OCI-LY1 (cell line): ENCODE measurements at regions not wholly inside any gene's neighbourhood (a gene's known extent, or its start where the extent isn't known, plus 50 kb on each side); places are given as distances from the start of the nearest gene placed in this dataset.

ENCODE experiments used
- EZH2 ChIP-seq: fragments of 200-600 bp; sonication (generic), shearing (Covaris generic); IDR thresholded peaks from 2 replicates; pipeline ENCODE4 v1.8.0; 2017; ENCODE audit warnings: borderline replicate concordance, mixed run types, mild to moderate bottlenecking, antibody characterized with exemption, low read length, moderate library complexity, mixed read lengths
- TF ChIP-seq, protein P1 (sequence below): fragments of 200-600 bp; sonication (generic), shearing (Covaris generic); IDR thresholded peaks from 2 replicates; pipeline ENCODE4 v1.5.1; 2017; ENCODE audit warnings: mild to moderate bottlenecking, antibody characterized with exemption, low read length, moderate library complexity, mixed read lengths

DNA sequence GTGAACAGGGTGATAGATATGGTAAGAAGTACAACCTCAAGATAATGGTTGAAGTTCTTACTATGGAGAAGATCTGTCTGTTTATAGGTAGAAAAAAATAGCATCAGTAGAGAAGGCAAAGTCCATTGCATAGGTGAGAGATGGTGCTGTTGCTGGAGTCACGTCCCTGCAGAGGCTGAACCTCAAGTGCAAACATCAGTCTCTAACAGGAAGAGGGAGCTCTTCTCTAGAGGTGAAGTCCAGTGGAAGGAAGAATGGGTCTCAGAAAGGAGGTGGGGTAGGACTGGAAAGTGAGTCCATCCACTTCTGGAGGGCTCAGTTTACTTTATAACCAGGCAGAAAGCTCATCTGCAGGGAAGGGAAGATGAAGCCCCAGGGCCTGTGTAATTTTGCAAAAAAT, 337.7 kb downstream of the MEIS1 start:
- TF ChIP-seq, protein P1, sequence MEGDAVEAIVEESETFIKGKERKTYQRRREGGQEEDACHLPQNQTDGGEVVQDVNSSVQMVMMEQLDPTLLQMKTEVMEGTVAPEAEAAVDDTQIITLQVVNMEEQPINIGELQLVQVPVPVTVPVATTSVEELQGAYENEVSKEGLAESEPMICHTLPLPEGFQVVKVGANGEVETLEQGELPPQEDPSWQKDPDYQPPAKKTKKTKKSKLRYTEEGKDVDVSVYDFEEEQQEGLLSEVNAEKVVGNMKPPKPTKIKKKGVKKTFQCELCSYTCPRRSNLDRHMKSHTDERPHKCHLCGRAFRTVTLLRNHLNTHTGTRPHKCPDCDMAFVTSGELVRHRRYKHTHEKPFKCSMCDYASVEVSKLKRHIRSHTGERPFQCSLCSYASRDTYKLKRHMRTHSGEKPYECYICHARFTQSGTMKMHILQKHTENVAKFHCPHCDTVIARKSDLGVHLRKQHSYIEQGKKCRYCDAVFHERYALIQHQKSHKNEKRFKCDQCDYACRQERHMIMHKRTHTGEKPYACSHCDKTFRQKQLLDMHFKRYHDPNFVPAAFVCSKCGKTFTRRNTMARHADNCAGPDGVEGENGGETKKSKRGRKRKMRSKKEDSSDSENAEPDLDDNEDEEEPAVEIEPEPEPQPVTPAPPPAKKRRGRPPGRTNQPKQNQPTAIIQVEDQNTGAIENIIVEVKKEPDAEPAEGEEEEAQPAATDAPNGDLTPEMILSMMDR: no peak
- TF ChIP-seq EZH2: no peak
